ENCODE measurements at regions not wholly inside any gene's neighbourhood (a gene's known extent, or its start where the extent isn't known, plus 50 kb on each side); places are given as distances from the start of the nearest gene placed in this dataset.
"Not testable (repeated sequence)": the region's sequence is repeated elsewhere in the genome, so short reads cannot be mapped to it uniquely, and the experiment has no call there.

- DNase-seq (ENCODE audit: low spot score) = peak; percentile 24
- no peak for ATAC-seq
Measured at GRCh38 chr20:29319725-29320124, 1937.7 kb upstream of the DEFB115 start.

DNA sequence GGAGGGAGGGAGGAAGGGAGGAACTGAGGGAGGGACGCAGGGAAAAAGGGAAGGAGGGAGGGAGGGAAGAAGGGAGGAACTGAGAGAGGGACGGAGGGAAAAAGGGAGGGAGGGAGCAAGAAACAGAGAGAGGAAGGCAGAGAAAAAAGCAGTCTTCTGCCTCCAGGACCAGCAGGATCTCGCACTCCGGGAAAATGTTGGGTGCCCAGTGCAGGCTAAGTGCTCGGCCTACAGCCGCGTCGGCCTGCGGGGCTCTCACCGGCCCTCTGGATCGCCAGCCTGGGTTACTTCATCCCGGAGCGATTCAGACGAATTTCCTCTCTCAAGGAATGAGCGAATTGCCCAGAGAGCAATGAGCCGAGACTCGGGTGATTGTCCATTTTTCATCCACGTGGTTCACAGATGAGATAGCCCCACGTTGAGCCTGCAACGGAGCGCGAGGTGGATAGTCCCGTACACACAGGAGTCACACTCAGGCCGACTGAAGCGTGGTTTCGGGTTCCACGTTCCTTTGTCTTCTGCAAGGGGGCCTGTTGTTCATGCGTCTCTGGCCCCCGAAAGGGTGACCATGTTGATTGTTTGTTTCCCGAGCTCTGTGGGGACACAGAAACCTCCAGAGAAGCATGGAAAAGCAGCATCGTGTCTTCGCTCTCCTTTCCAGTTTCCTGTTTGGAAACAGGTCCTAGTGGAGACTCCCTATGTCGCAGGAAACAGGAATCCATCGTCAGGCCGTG, 1937.1 kb upstream of the DEFB115 start:
- ATAC-seq = not testable (repeated sequence)
- DNase-seq (ENCODE audit: low spot score) = peak; percentile 22

GRCh38 chr20:29323631-29324515, 1933.6 kb upstream of the DEFB115 start:
- not testable (repeated sequence) for ATAC-seq
- peak; percentile 37 for DNase-seq (ENCODE audit: low spot score)

DNA sequence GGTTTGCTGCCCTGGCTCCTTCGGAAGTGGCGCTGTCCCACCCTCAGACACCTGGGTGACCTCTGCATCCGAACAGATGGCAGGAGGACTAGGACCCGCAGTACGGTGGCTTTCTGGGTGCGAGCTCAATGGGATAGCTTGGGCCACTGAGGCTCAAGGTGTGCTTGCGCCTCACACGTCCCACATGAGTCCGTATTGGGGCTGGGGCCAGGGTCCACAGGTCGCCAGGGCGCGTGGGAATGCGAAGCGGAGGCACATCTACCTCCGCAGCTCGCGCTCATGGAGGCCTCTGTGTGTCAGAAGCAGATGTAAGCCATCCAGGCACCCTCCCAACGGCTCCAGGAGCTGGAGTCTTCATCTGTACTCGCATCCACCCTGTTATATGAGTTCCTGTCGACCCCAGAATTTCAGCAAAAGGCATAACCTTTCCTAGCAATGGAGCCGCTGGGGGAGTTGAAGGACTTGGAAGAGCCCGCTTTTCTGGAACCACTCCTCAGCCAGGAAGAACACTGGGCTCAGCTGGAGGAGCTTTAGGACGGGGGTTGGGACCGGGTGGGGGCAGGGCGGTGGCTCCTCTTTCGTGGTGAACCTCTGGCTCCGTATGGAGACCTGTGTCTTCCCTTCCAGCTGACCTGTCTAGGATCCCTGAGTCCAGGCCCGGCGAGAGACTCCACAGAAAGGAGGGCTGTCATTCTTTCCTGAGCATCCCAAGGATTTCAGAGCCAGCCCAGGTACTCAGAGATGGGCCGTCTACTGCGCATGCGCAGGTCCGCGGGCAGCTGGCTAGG, 1932.8 kb upstream of the DEFB115 start:
- ATAC-seq = not testable (repeated sequence)
- DNase-seq (ENCODE audit: low spot score) = peak; percentile 30

GRCh38 chr20:29325304-29325640, 1932.2 kb upstream of the DEFB115 start:
- no peak for ATAC-seq
- DNase-seq (ENCODE audit: low spot score) = peak; percentile 31

- not testable (repeated sequence) for DNase-seq (ENCODE audit: low spot score); ATAC-seq
Measured at GRCh38 chr20:29325781-29326180, 1931.7 kb upstream of the DEFB115 start.

DNA sequence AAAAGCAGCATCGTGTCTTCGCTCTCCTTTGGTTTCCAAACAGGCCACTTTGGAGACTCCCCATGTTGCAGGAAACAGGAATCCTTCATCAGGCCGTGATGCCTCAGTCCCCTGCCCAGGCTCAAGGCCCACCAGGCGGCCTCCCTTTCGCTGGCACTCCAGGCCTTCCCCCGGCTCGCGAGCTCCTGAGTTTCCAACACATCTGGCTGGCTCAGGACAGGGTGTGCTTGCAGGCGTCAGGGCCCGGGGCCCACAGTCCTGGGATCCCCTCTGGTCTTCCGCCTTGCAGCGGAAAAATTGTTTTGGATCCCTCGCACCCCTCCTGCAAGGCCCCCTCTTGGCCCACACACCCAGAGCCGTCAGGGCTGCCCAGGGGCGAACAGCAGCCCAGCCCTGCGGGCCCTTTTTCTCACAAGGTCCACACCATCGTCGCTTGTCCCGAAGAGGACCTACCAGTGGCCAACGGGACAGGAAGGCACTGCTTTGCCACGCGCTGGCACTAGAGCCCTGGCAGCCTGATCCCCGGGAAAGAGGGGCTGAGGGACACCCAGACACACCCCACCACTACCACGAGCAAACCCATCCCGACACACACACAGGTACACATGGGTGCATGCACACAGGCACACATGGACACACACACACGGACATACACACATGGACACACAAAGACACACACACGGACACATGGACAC, 1930.9 kb upstream of the DEFB115 start:
- ATAC-seq = peak; percentile 23

DNA sequence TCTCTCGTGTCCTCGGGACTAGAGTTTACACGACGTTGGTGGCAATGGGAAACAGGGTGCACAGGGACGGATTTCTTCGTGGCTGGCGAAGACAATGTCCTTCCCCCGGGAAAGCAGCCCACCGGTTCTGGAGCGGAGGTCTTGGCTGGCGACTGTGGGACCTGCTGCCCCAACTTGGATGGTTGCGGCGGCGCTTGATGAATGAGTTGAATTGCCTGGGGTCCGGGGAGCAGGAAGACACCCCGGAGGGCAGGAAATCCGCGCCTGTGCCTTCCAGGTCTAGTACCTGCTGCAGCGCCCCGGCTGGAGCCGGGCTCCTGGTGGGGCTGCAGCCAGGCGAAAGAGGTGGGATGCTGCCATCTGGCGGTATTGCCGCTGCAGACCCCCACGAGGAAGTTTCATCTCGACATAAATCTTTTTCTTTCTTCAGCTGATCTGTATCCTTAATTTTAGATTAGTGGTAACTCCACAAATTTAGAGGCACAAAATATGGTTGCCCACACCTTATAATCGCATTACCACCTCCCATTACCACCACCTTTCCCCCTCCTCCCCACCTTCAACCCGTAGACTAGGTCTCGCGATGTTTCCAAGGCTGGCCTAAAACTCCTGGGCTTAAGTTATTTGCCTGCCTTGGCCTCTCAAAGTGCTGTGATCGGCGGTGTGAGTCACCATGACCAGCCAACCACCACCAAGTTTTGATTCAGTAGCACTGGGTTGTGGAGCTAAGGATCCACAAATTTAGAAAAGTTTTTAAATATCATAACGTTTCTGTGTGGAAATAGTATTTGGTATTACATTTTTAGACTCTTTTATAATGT, 1929.7 kb upstream of the DEFB115 start:
- not testable (repeated sequence) for ATAC-seq; DNase-seq (ENCODE audit: low spot score)

More for the DNA sequence above, 1930.9 kb upstream of the DEFB115 start:
- DNase-seq (ENCODE audit: low spot score) = peak; percentile 43

DNA sequence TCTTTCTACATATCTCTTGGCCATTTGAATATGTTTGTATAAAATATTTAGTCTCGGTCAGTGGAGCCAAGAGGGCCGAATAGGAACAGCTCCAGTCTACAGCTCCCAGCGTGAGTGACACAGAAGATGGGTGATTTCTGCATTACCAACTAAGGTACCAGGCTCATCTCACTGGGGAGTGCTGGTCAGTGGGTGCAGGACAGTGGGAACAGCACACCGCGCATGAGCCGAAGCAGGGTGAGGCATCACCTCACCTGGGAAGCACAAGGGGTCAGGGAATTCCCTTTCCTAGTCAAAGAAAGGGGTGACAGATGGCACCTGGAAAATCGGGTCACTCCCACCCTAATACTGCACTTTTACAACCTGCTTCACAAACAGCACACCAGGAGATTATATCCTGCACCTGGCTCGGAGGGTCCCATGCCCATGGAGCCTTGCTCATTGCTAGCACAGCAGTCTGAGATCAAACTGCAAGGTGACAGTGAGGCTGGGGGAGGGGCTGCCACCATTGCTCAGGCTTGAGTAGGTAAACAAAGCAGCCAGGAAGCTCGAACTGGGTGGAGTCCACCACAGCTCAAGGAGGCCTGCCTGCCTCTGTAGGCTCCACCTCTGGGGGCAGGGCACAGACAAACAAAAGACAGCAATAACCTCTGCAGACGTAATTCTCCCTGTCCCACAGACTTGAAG, 1926.9 kb upstream of the DEFB115 start:
- not testable (repeated sequence) for ATAC-seq; DNase-seq (ENCODE audit: low spot score)

DNA sequence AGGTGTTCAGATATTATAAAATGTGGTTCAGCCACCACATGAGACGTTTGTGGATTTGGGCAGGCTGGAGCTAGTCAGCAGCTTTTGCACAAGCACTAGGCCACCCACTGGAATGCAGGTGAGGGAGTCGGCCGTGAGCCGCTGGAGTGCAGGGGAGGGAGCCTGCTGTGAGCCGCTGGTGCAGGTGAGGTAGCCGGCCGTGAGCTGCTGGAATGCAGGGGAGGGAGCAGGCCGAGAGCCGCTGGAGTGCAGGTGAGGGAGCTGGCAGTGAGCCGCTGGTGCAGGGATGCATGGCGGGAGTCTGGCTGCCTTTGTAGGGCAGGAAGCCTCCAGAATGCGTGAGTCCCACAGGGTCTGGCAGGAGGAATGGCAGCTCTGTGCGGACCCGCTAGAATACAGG, 1907.6 kb upstream of the DEFB115 start:
- ATAC-seq (no peak), DNase-seq (ENCODE audit: low spot score) (no peak)

GRCh38 chr20:29375937-29376336, 1881.5 kb upstream of the DEFB115 start:
- not testable (repeated sequence) for ATAC-seq; DNase-seq (ENCODE audit: low spot score)

DNA sequence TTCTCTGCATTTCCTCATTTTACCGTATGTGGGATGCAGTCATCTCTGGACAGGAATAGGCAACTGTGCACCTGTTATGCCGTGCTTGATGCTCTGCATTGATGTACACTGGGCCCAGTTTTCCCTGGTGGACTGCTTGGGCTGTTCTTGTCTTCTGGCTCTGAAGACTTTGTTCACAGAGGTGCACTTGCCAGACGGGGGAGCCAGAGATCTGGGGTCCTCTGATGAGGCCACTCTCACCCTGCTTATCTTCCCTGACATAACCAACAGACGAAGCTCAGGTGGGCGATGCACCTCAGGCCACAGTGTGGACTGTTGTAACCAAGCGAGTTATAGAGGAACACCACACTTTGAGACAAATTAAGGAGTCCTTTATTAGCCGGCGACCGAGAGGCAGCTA, 1864.6 kb upstream of the DEFB115 start:
- not testable (repeated sequence) for ATAC-seq; DNase-seq (ENCODE audit: low spot score)

- DNase-seq (ENCODE audit: low spot score) (no peak), ATAC-seq (no peak)
Measured at GRCh38 chr20:29408034-29408695, 1849.3 kb upstream of the DEFB115 start.

GRCh38 chr20:29408707-29409106, 1848.8 kb upstream of the DEFB115 start:
- not testable (repeated sequence) for ATAC-seq; DNase-seq (ENCODE audit: low spot score)

DNA sequence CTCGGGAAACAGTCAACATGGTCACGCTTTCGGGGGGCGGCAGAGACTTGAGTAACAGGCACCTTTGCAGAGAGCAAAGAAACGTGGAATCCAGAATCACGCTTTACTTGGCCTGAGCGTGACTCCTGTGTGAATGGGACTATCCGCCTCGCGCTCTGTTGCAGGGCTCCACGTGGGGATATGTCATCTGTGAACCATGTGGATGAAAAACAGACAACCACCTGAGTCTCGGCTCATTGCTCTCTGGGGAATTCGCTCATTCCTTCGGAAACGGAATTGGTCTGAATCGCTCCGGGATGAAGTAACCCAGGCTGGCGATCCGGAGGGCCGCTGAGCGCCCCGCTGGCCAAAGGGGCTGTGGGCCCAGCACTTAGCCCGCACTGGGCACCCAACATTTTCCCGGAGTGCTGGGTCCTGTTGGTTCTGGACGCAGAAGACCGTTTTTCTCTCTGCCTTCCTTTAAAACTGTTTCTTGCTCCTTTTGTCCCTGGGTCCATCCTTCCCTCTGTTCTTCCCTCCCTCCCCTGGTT, 1848.2 kb upstream of the DEFB115 start:
- ATAC-seq; DNase-seq (ENCODE audit: low spot score): not testable (repeated sequence)

DNA sequence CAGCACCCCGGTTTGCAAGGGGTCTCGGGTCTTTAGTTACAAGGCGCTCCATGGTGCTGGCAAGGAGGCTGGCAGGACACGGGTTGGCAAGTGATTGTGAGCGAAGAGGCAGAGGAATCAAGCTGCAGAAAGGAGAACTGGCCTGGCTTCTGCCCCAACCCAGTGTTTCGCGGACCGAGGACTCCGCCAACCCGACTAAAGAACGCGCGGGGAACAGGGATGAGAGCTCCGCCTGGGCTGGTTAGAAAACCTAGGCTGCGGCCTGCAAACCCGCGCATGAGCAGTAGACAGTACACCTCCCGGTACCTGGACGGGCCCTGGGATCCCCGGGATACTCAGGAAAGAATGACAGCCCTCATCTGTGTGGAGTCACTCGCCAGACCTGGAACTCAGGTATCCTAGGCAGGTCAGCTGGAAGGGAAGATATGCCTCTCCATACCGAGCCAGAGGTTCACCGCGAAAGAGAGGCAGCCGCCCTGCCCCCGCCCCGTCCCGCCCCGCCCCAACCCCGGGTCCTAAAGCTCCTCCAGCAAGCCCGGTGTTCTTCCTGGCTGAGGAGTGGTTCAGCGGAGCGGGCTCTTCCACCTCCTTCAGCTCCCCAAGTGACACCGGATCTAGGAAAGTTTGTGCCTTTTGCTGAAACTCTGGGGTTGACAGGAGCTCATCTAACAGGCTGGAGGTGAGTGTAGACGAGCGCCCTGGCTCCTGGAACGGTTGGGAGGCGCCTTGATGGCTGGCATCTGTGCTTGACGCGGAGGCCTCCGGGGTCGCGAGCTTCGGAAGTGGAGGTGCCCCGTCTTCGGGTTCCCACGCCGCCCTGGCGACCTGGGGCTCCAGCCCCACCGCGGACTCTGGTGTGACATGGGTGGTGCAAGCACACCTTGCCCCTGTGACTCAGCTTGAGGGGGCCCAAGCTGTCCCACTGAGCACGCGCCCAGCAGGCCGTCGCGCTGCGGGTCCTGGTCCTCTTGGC, 1847.3 kb upstream of the DEFB115 start:
- DNase-seq (ENCODE audit: low spot score) = no peak
- ATAC-seq = no peak

All from left lobe of liver (tissue), 2 donors.